Keratinocyte (primary cell): ENCODE measurements at regions not wholly inside any gene's neighbourhood (a gene's known extent, or its start where the extent isn't known, plus 50 kb on each side); places are given as distances from the start of the nearest gene placed in this dataset.

Source experiments
- DNase-seq: peaks from one replicate; pipeline ENCODE4 v3.0.0-alpha.2; 2011; ENCODE audit warnings: low read depth, missing footprints, low spot score
- FAIRE-seq: peaks from 2 replicates; lab custom pipeline; 2011; peaks lifted over from hg19 to GRCh38; lab: Jason Lieb, UNC
- H2AFZ ChIP-seq: 2 replicates; pipeline ENCODE4 v1.6.0; 2012; ENCODE audit warnings: low read length, control low read depth, inconsistent platforms; ENCODE audit not compliant: control insufficient read depth
- H3K27ac ChIP-seq: 2 replicates; pipeline ENCODE4 v1.5.1; 2011; ENCODE audit warnings: low read length; ENCODE audit not compliant: control insufficient read depth, insufficient read depth
- H3K27me3 ChIP-seq: 3 replicates; pipeline ENCODE4 v1.6.0; 2011; ENCODE audit warnings: low read length; ENCODE audit not compliant: control insufficient read depth, insufficient read depth; ENCODE audit errors: extremely low read depth
- H3K36me3 ChIP-seq, 2 experiments: 2 replicates in 1 of 2; 3 replicates in 1 of 2; pipeline ENCODE4 v1.5.1; 2011; ENCODE audit warnings: low read length in 2 of 2, mild to moderate bottlenecking in 1 of 2; ENCODE audit not compliant: control insufficient read depth in 2 of 2, insufficient read depth in 2 of 2; ENCODE audit errors: extremely low read depth in 1 of 2
- H3K4me1 ChIP-seq: 3 replicates; pipeline ENCODE4 v1.5.1; 2011; ENCODE audit warnings: low read length; ENCODE audit not compliant: control insufficient read depth, insufficient read depth; ENCODE audit errors: extremely low read depth
- H3K4me2 ChIP-seq: 3 replicates; pipeline ENCODE4 v1.6.0; 2011; ENCODE audit warnings: low read depth, low read length; ENCODE audit not compliant: control insufficient read depth, insufficient read depth; ENCODE audit errors: extremely low read depth
- H3K4me3 ChIP-seq, 3 experiments: fragments of 200-600 bp in 1 of 3; sonication (generic) in 1 of 3; 2 replicates in 2 of 3; 3 replicates in 1 of 3; pipeline ENCODE4 v1.5.1; 2011 to 2016; ENCODE audit warnings: low read length in 3 of 3, mild to moderate bottlenecking in 3 of 3, control low read depth in 2 of 3, inconsistent platforms in 1 of 3, low read depth in 1 of 3, mixed read lengths in 1 of 3, mixed run types in 1 of 3, moderate library complexity in 1 of 3; ENCODE audit not compliant: control insufficient read depth in 2 of 3, insufficient read depth in 2 of 3; ENCODE audit errors: extremely low read depth in 1 of 3
- H3K79me2 ChIP-seq: 2 replicates; pipeline ENCODE4 v1.6.0; 2012; ENCODE audit warnings: low read length; ENCODE audit not compliant: control insufficient read depth, insufficient read depth
- H3K9ac ChIP-seq: 3 replicates; pipeline ENCODE4 v1.6.0; 2011; ENCODE audit warnings: low read length; ENCODE audit not compliant: control insufficient read depth, insufficient read depth; ENCODE audit errors: extremely low read depth
- H3K9me1 ChIP-seq: 3 replicates; pipeline ENCODE4 v1.6.0; 2011; ENCODE audit warnings: low read length; ENCODE audit not compliant: control insufficient read depth, insufficient read depth; ENCODE audit errors: extremely low read depth
- H3K9me3 ChIP-seq: 2 replicates; pipeline ENCODE4 v1.5.1; 2012; ENCODE audit warnings: low read depth, low read length; ENCODE audit not compliant: control insufficient read depth
- H4K20me1 ChIP-seq: 3 replicates; pipeline ENCODE4 v1.6.0; 2011; ENCODE audit warnings: low read length; ENCODE audit not compliant: control insufficient read depth, insufficient read depth; ENCODE audit errors: extremely low read depth
- CTCF ChIP-seq, 3 experiments: IDR thresholded peaks in 1 of 3; conservative IDR thresholded peaks in 1 of 3; optimal IDR thresholded peaks in 1 of 3; 2 replicates in 2 of 3; 3 replicates in 1 of 3; pipeline versions ENCODE3 to v1.5.1; 2011; ENCODE audit warnings: low read length in 3 of 3, mild to moderate bottlenecking in 3 of 3, moderate library complexity in 2 of 3, control low read depth in 1 of 3, inconsistent platforms in 1 of 3; ENCODE audit not compliant: insufficient read depth in 2 of 3; ENCODE audit errors: extremely low read depth in 1 of 3
- EZH2 ChIP-seq: IDR thresholded peaks from one replicate; pipeline ENCODE4 v1.6.1; 2012; ENCODE audit warnings: inconsistent platforms, mild to moderate bottlenecking, low read length, moderate library complexity
- dilution Hi-C: fragments of 300-500 bp; cut with MboI; formaldehyde crosslinking; loops from one replicate; pipeline ENCODE4 v1.7.0; 2020; ENCODE audit warnings: low sequenced_read_pairs; ENCODE audit not compliant: extremely low pct_ligation_motif_present

DNA sequence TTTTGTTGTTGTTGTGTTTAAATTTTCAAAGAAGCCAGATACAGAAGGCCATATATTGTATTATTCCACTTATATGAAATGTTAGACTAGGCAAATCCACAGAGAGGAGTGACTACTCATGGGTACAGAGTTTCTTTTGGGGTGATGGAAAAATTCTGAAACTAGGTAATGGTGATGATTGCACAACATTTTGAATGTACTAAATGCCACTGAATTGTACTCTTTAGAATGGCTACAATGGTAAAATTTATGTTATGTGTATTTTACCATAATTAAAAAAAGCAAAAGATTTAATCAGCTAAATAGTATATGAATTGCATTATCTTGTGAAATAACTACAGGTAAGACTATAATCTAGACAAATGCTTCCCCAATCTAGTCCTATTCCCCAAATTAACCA is 733.6 kb upstream of the TMEM132C start:
- Histone ChIP-seq H3K79me2 (no peaks in the 10 kb centered on the region), H4K20me1 (no peaks in the 10 kb centered on the region), H3K9ac (no peak overlapping the region), H3K27me3 (no peaks in the 10 kb centered on the region), H3K4me3 (no peak overlapping the region), H2AFZ (no peak overlapping the region), H3K9me3 (no peaks in the 10 kb centered on the region), H3K4me2 (no peak overlapping the region), H3K27ac (no peak overlapping the region), H3K9me1 (no peaks in the 10 kb centered on the region), H3K4me1 (no peaks in the 10 kb centered on the region), H3K36me3 (no peaks in the 10 kb centered on the region)
- TF ChIP-seq EZH2 (no peak), CTCF (optimal IDR thresholded peaks at IDR 0.05 in 1 of 3, IDR thresholded peaks at IDR 0.05 in 1 of 3, conservative IDR thresholded peaks at IDR 0.05 in 1 of 3; ENCODE audit: extremely low read depth in 1 of 3, insufficient read depth in 2 of 3, low read length in 3 of 3) (no peak)
- no peak for DNase-seq
- FAIRE-seq, result no peak
- dilution Hi-C loops, result no loop called here

GRCh38 chr12:127536833-127537428 is 730.0 kb upstream of the TMEM132C start:
- DNase-seq (no peak), FAIRE-seq (no peak)
- Histone ChIP-seq H3K79me2 (no peaks in the 10 kb centered on the region), H3K27me3 (no peaks in the 10 kb centered on the region), H4K20me1 (no peaks in the 10 kb centered on the region), H3K27ac (no peak overlapping the region), H3K4me3 (no peak overlapping the region), H3K9ac (no peak overlapping the region), H3K9me1 (no peaks in the 10 kb centered on the region), H3K4me1 (no peaks in the 10 kb centered on the region), H3K36me3 (no peaks in the 10 kb centered on the region), H3K9me3 (no peaks in the 10 kb centered on the region), H2AFZ (no peak overlapping the region), H3K4me2 (no peak overlapping the region)
- dilution Hi-C loops, result no loop called here
- TF ChIP-seq CTCF (optimal IDR thresholded peaks at IDR 0.05 in 1 of 3, IDR thresholded peaks at IDR 0.05 in 1 of 3, conservative IDR thresholded peaks at IDR 0.05 in 1 of 3; ENCODE audit: extremely low read depth in 1 of 3, insufficient read depth in 2 of 3, low read length in 3 of 3) (no peak), EZH2 (no peak)
